ENCODE measurements at regions not wholly inside any gene's neighbourhood (a gene's known extent, or its start where the extent isn't known, plus 50 kb on each side); places are given as distances from the start of the nearest gene placed in this dataset.

- Mint-ChIP-seq H3K9me3 (no peaks in the 10 kb centered on the region), H3K27ac (no peak overlapping the region), H3K4me1 (ENCODE audit: low read depth) (peaks cover 6% of the 10 kb centered on the region), H3K4me3 (no peak overlapping the region), H3K27me3 (ENCODE audit: low read depth) (peaks cover 14% of the 10 kb centered on the region), H3K36me3 (ENCODE audit: insufficient read depth in 2 of 2) (no peaks in the 10 kb centered on the region)
- ATAC-seq (replicated peaks in 1 of 2) (no peak), DNase-seq (no peak)
Measured at GRCh38 chr10:91124016-91124415, 96.4 kb upstream of the PCGF5 start.

- Mint-ChIP-seq H3K27me3 (ENCODE audit: low read depth) (peaks cover 14% of the 10 kb centered on the region), H3K4me1 (ENCODE audit: low read depth) (no peaks in the 10 kb centered on the region), H3K9me3 (no peaks in the 10 kb centered on the region), H3K36me3 (ENCODE audit: insufficient read depth in 2 of 2) (no peaks in the 10 kb centered on the region), H3K4me3 (no peak overlapping the region), H3K27ac (no peak overlapping the region)
- no peak for DNase-seq
- ATAC-seq (replicated peaks in 1 of 2) = no peak
Measured at GRCh38 chr10:91126471-91126870, 94.0 kb upstream of the PCGF5 start.

GRCh38 chr10:91127341-91128082 is 93.0 kb upstream of the PCGF5 start:
- ATAC-seq (replicated peaks in 1 of 2) = no peak
- Mint-ChIP-seq H3K27me3 (ENCODE audit: low read depth) (peaks cover 12% of the 10 kb centered on the region), H3K4me1 (ENCODE audit: low read depth) (no peaks in the 10 kb centered on the region)

GRCh38 chr10:91135113-91135512 is 85.3 kb upstream of the PCGF5 start:
- H3K27me3 Mint-ChIP-seq (ENCODE audit: low read depth) = no peaks in the 10 kb centered on the region
- no peak overlapping the region for H3K27ac Mint-ChIP-seq
- no peaks in the 10 kb centered on the region for H3K9me3 Mint-ChIP-seq

More at GRCh38 chr10:91127341-91128082, 93.0 kb upstream of the PCGF5 start:
- Mint-ChIP-seq H3K27ac (no peak overlapping the region), H3K9me3 (no peaks in the 10 kb centered on the region), H3K36me3 (ENCODE audit: insufficient read depth in 2 of 2) (no peaks in the 10 kb centered on the region), H3K4me3 (no peak overlapping the region)
- DNase-seq = no peak

GRCh38 chr10:91137011-91137643 is 83.3 kb upstream of the PCGF5 start:
- H3K4me3 Mint-ChIP-seq = no peak overlapping the region
- H3K36me3 Mint-ChIP-seq (ENCODE audit: insufficient read depth in 2 of 2) = no peaks in the 10 kb centered on the region
- H3K9me3 Mint-ChIP-seq = no peaks in the 10 kb centered on the region
- ATAC-seq (replicated peaks in 1 of 2) = no peak
- H3K4me1 Mint-ChIP-seq (ENCODE audit: low read depth) = peaks cover 18% of the 10 kb centered on the region
- no peak for DNase-seq
- H3K27me3 Mint-ChIP-seq (ENCODE audit: low read depth) = no peaks in the 10 kb centered on the region
- H3K27ac Mint-ChIP-seq = no peak overlapping the region

More at GRCh38 chr10:91135113-91135512, 85.3 kb upstream of the PCGF5 start:
- Mint-ChIP-seq H3K36me3 (ENCODE audit: insufficient read depth in 2 of 2) (no peaks in the 10 kb centered on the region), H3K4me1 (ENCODE audit: low read depth) (no peaks in the 10 kb centered on the region), H3K4me3 (no peak overlapping the region)
- no peak for ATAC-seq (replicated peaks in 1 of 2)
- DNase-seq = no peak

- peaks cover 22% of the 10 kb centered on the region for H3K4me1 Mint-ChIP-seq (ENCODE audit: low read depth)
- H3K4me3 Mint-ChIP-seq = no peak overlapping the region
- H3K27ac Mint-ChIP-seq = no peak overlapping the region
- H3K9me3 Mint-ChIP-seq = no peaks in the 10 kb centered on the region
- H3K27me3 Mint-ChIP-seq (ENCODE audit: low read depth) = no peaks in the 10 kb centered on the region
- no peaks in the 10 kb centered on the region for H3K36me3 Mint-ChIP-seq (ENCODE audit: insufficient read depth in 2 of 2)
- ATAC-seq (replicated peaks in 1 of 2) = no peak
- DNase-seq = no peak
Measured at GRCh38 chr10:91137822-91138221, 82.6 kb upstream of the PCGF5 start.

- H3K9me3 Mint-ChIP-seq = no peaks in the 10 kb centered on the region
- peaks cover 22% of the 10 kb centered on the region for H3K4me1 Mint-ChIP-seq (ENCODE audit: low read depth)
- DNase-seq (no peak), ATAC-seq (replicated peaks in 1 of 2) (peak; percentile 32 to 41)
- H3K27ac Mint-ChIP-seq = peak overlapping the region; percentile 31
- peak overlapping the region in 1 of 2 donors; percentile 9 for H3K4me3 Mint-ChIP-seq
- peaks cover 8% of the 10 kb centered on the region for H3K27me3 Mint-ChIP-seq (ENCODE audit: low read depth)
- H3K36me3 Mint-ChIP-seq (ENCODE audit: insufficient read depth in 2 of 2) = peaks cover 0 to 2% of the 10 kb centered on the region in 2 donors
Measured at GRCh38 chr10:91140995-91141549, 79.4 kb upstream of the PCGF5 start.

GRCh38 chr10:91144961-91145360 is 75.5 kb upstream of the PCGF5 start:
- peaks cover 0 to 2% of the 10 kb centered on the region in 2 donors for H3K9me3 Mint-ChIP-seq
- no peak for DNase-seq
- no peak for ATAC-seq (replicated peaks in 1 of 2)
- H3K36me3 Mint-ChIP-seq (ENCODE audit: insufficient read depth in 2 of 2) = peaks cover 0 to 4% of the 10 kb centered on the region in 2 donors
- no peak overlapping the region for H3K27ac Mint-ChIP-seq
- no peak overlapping the region for H3K4me3 Mint-ChIP-seq
- H3K27me3 Mint-ChIP-seq (ENCODE audit: low read depth) = peaks cover 26% of the 10 kb centered on the region
- peaks cover 22% of the 10 kb centered on the region for H3K4me1 Mint-ChIP-seq (ENCODE audit: low read depth)

GRCh38 chr10:91146146-91146545 is 74.3 kb upstream of the PCGF5 start:
- H3K4me3 Mint-ChIP-seq = no peak overlapping the region

GRCh38 chr10:91149550-91149949 is 70.9 kb upstream of the PCGF5 start:
- H3K9me3 Mint-ChIP-seq = peaks cover 0 to 2% of the 10 kb centered on the region in 2 donors
- DNase-seq = no peak
- no peaks in the 10 kb centered on the region for H3K4me1 Mint-ChIP-seq (ENCODE audit: low read depth)

More at GRCh38 chr10:91146146-91146545, 74.3 kb upstream of the PCGF5 start:
- DNase-seq (no peak), ATAC-seq (replicated peaks in 1 of 2) (no peak)
- Mint-ChIP-seq H3K27ac (no peak overlapping the region), H3K27me3 (ENCODE audit: low read depth) (peaks cover 27% of the 10 kb centered on the region), H3K9me3 (peaks cover 0 to 2% of the 10 kb centered on the region in 2 donors), H3K36me3 (ENCODE audit: insufficient read depth in 2 of 2) (peaks cover 0 to 4% of the 10 kb centered on the region in 2 donors), H3K4me1 (ENCODE audit: low read depth) (peaks cover 13% of the 10 kb centered on the region)

GRCh38 chr10:91150631-91151030 is 69.8 kb upstream of the PCGF5 start:
- Mint-ChIP-seq H3K4me1 (ENCODE audit: low read depth) (peaks cover 7% of the 10 kb centered on the region), H3K27me3 (ENCODE audit: low read depth) (peaks cover 19% of the 10 kb centered on the region), H3K27ac (no peak overlapping the region), H3K9me3 (peaks cover 0 to 2% of the 10 kb centered on the region in 2 donors), H3K4me3 (no peak overlapping the region), H3K36me3 (ENCODE audit: insufficient read depth in 2 of 2) (peaks cover 0 to 2% of the 10 kb centered on the region in 2 donors)
- no peak for ATAC-seq (replicated peaks in 1 of 2)
- DNase-seq = no peak

More at GRCh38 chr10:91149550-91149949, 70.9 kb upstream of the PCGF5 start:
- ATAC-seq (replicated peaks in 1 of 2) = no peak
- peaks cover 0 to 4% of the 10 kb centered on the region in 2 donors for H3K36me3 Mint-ChIP-seq (ENCODE audit: insufficient read depth in 2 of 2)
- no peak overlapping the region for H3K4me3 Mint-ChIP-seq
- peaks cover 27% of the 10 kb centered on the region for H3K27me3 Mint-ChIP-seq (ENCODE audit: low read depth)
- H3K27ac Mint-ChIP-seq = no peak overlapping the region

- no peaks in the 10 kb centered on the region for H3K9me3 Mint-ChIP-seq
- H3K4me3 Mint-ChIP-seq = no peak overlapping the region
- DNase-seq (no peak), ATAC-seq (replicated peaks in 1 of 2) (no peak)
- no peak overlapping the region for H3K27ac Mint-ChIP-seq
- H3K27me3 Mint-ChIP-seq (ENCODE audit: low read depth) = peaks cover 9% of the 10 kb centered on the region
- peaks cover 7% of the 10 kb centered on the region for H3K4me1 Mint-ChIP-seq (ENCODE audit: low read depth)
- H3K36me3 Mint-ChIP-seq (ENCODE audit: insufficient read depth in 2 of 2) = peaks cover 0 to 2% of the 10 kb centered on the region in 2 donors
Measured at GRCh38 chr10:91153508-91153907, 67.0 kb upstream of the PCGF5 start.

- peak overlapping the region in 1 of 2 donors; percentile 13 for H3K4me3 Mint-ChIP-seq
- H3K27me3 Mint-ChIP-seq (ENCODE audit: low read depth) = peaks cover 2% of the 10 kb centered on the region
- no peak for DNase-seq
- peak in 1 of 2 donors; percentile 44 for ATAC-seq (replicated peaks in 1 of 2)
- H3K27ac Mint-ChIP-seq = no peak overlapping the region
- peaks cover 0 to under 1% of the 10 kb centered on the region in 2 donors for H3K36me3 Mint-ChIP-seq (ENCODE audit: insufficient read depth in 2 of 2)
- peaks cover 7% of the 10 kb centered on the region for H3K4me1 Mint-ChIP-seq (ENCODE audit: low read depth)
- no peaks in the 10 kb centered on the region for H3K9me3 Mint-ChIP-seq
Measured at GRCh38 chr10:91154842-91155241, 65.6 kb upstream of the PCGF5 start.

Measured in activated T-cell treated with anti-CD3 and anti-CD28 coated beads, Interleukin-2, amount 50 U/mL, for 72 hours (primary cell).